ENCODE measurements at regions not wholly inside any gene's neighbourhood (a gene's known extent, or its start where the extent isn't known, plus 50 kb on each side); places are given as distances from the start of the nearest gene placed in this dataset.
A peak's percentile ranks its signal among the peaks of the same experiment; 100 is the strongest.

DNA sequence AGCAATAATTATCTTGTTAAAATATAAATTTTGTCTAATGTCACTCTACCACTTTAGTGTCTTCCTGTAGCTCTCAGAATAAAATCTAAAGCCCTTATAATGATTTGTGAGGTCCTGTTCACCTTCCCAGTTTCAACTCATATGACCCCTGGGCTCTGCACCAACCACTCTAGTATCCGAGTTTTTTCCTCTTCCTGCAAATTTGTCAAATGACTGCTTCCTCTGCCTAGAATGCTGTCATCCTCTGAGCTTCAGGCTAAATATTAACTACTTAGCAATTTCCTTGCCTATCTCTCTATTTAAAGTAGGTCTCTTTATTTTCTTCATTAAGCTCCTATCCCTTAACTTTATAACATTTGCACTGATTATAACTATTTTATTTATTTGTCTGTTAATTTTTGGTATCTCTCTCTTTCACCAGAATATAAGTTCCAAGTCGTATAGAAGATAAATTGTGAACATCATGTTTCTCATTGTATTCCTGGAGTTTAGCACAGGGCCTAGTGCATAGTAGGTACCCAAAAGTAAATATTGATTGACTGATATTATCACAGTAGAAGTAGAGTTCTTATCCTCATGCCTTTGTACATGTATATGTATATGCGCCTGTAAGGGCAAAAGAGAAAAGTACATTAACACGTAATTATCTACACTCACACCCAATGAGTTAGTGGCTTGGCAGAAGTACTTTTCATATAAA is 196.0 kb downstream of the BCAT1 start:
- peaks cover 19% of the 10 kb centered on the region for H3K4me1 ChIP-seq (ENCODE audit: insufficient read depth)
- 64% methylated on average over 4 of the region's 4 CpGs for WGBS (ENCODE audit: low lambda C conversion rate, missing lambda C conversion rate)

DNA sequence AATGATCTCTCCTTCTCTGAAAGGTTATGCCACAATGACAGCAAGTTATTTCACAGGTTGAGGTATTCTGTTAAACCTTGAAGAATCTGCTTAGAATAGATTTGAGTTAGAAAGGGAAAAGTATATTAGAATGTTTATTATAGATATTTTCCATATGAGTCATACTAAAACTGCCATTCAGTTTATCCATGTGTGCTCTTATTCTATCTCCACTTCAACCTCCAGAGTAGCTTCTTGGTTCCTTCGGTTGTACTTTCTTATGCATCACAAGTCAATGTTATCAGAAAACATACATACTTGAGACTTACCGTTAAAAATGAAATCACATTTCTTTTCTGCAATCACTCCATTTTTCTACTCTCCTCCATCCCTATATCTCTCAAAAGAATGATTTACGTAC is 197.7 kb downstream of the BCAT1 start:
- 75% methylated on average over 3 of the region's 3 CpGs for WGBS (ENCODE audit: low lambda C conversion rate, missing lambda C conversion rate)
- Histone ChIP-seq H3K27ac (no peak overlapping the region), H3K4me3 (no peak overlapping the region), H4K20me1 (ENCODE audit: insufficient read depth, poor library complexity, severe bottlenecking) (no peaks in the 10 kb centered on the region), H3K4me1 (ENCODE audit: insufficient read depth) (peaks cover 23% of the 10 kb centered on the region), H3K27me3 (no peaks in the 10 kb centered on the region), H3K9me3 (ENCODE audit: low read depth) (no peaks in the 10 kb centered on the region), H3K4me2 (peak overlapping the region; percentile 0), H3K79me2 (no peaks in the 10 kb centered on the region), H3K36me3 (replicated peaks; ENCODE audit: insufficient read depth, low read depth) (no peaks in the 10 kb centered on the region), H2AFZ (no peak overlapping the region), H3K9me2 (replicated peaks; ENCODE audit: insufficient read depth) (no peaks in the 10 kb centered on the region)
- no peak for DNase-seq (ENCODE audit: low spot score)
- TF ChIP-seq EZH2phosphoT487 (IDR thresholded peaks at IDR 0.05; ENCODE audit: low read depth, severe bottlenecking, unreplicated experiment), result no peak
- TF ChIP-seq EZH2 (IDR thresholded peaks at IDR 0.05; ENCODE audit: borderline replicate concordance), result no peak
- TF ChIP-seq, protein P1, sequence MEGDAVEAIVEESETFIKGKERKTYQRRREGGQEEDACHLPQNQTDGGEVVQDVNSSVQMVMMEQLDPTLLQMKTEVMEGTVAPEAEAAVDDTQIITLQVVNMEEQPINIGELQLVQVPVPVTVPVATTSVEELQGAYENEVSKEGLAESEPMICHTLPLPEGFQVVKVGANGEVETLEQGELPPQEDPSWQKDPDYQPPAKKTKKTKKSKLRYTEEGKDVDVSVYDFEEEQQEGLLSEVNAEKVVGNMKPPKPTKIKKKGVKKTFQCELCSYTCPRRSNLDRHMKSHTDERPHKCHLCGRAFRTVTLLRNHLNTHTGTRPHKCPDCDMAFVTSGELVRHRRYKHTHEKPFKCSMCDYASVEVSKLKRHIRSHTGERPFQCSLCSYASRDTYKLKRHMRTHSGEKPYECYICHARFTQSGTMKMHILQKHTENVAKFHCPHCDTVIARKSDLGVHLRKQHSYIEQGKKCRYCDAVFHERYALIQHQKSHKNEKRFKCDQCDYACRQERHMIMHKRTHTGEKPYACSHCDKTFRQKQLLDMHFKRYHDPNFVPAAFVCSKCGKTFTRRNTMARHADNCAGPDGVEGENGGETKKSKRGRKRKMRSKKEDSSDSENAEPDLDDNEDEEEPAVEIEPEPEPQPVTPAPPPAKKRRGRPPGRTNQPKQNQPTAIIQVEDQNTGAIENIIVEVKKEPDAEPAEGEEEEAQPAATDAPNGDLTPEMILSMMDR (IDR thresholded peaks at IDR 0.05; ENCODE audit: poor library complexity), result no peak

More for the DNA sequence above, 196.0 kb downstream of the BCAT1 start:
- H3K27me3 ChIP-seq, result no peaks in the 10 kb centered on the region
- no peaks in the 10 kb centered on the region for H3K79me2 ChIP-seq
- DNase-seq (ENCODE audit: low spot score), result no peak
- H3K36me3 ChIP-seq (replicated peaks; ENCODE audit: insufficient read depth, low read depth), result no peaks in the 10 kb centered on the region
- H2AFZ ChIP-seq, result no peak overlapping the region
- no peaks in the 10 kb centered on the region for H3K9me3 ChIP-seq (ENCODE audit: low read depth)
- no peak overlapping the region for H3K4me2 ChIP-seq
- H3K27ac ChIP-seq, result no peak overlapping the region
- H3K4me3 ChIP-seq, result no peak overlapping the region
- H3K9me2 ChIP-seq (replicated peaks; ENCODE audit: insufficient read depth), result no peaks in the 10 kb centered on the region
- TF ChIP-seq EZH2phosphoT487 (IDR thresholded peaks at IDR 0.05; ENCODE audit: low read depth, severe bottlenecking, unreplicated experiment) (no peak), EZH2 (IDR thresholded peaks at IDR 0.05; ENCODE audit: borderline replicate concordance) (no peak)
- TF ChIP-seq, protein P1 (IDR thresholded peaks at IDR 0.05; ENCODE audit: poor library complexity), result no peak
- no peaks in the 10 kb centered on the region for H4K20me1 ChIP-seq (ENCODE audit: insufficient read depth, poor library complexity, severe bottlenecking)

DNA sequence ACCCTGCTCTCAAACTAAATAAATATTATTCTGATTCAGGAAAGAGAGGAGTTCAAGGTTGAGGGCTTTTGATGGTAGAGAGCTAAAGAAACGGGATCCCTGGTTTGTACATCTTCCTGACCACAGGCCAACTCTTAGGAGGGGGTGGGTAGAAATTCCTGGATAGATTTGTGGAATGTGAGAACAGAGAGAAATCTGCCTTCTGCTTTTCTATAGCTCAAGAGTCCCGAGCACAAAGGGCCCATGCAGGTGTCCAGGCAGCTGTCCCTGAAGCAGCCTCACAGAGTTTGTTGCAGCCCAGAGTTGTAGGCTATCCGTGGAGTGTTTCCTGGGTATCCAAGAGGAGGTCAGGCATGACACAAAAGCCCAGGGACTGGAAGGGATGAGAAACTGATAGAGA is 198.6 kb downstream of the BCAT1 start:
- Histone ChIP-seq H2AFZ (no peak overlapping the region), H3K9me2 (replicated peaks; ENCODE audit: insufficient read depth) (no peaks in the 10 kb centered on the region), H3K4me3 (no peak overlapping the region), H3K4me1 (ENCODE audit: insufficient read depth) (peaks cover 14% of the 10 kb centered on the region), H3K4me2 (peak overlapping the region; percentile 42), H3K79me2 (no peaks in the 10 kb centered on the region), H3K9me3 (ENCODE audit: low read depth) (no peaks in the 10 kb centered on the region), H3K27ac (no peak overlapping the region), H3K36me3 (replicated peaks; ENCODE audit: insufficient read depth, low read depth) (no peaks in the 10 kb centered on the region), H3K27me3 (no peaks in the 10 kb centered on the region), H4K20me1 (ENCODE audit: insufficient read depth, poor library complexity, severe bottlenecking) (no peaks in the 10 kb centered on the region)
- TF ChIP-seq EZH2 (IDR thresholded peaks at IDR 0.05; ENCODE audit: borderline replicate concordance) (no peak), EZH2phosphoT487 (IDR thresholded peaks at IDR 0.05; ENCODE audit: low read depth, severe bottlenecking, unreplicated experiment) (no peak)
- TF ChIP-seq, protein P1 (IDR thresholded peaks at IDR 0.05; ENCODE audit: poor library complexity), result no peak
- 71% methylated on average over 3 of the region's 3 CpGs for WGBS (ENCODE audit: low lambda C conversion rate, missing lambda C conversion rate)
- no peak for DNase-seq (ENCODE audit: low spot score)
